DND-41 (cell line): ENCODE measurements at regions not wholly inside any gene's neighbourhood (a gene's known extent, or its start where the extent isn't known, plus 50 kb on each side); places are given as distances from the start of the nearest gene placed in this dataset.

ENCODE experiments used
- EZH2 ChIP-seq: IDR thresholded peaks from 3 replicates; pipeline ENCODE4 v1.6.1; 2012; ENCODE audit warnings: borderline replicate concordance, low read depth, mild to moderate bottlenecking, moderate library complexity, low read length, inconsistent platforms; ENCODE audit not compliant: severe bottlenecking
- TF ChIP-seq, protein P1 (sequence below): IDR thresholded peaks from 2 replicates; pipeline ENCODE4 v1.5.1; 2012; ENCODE audit warnings: borderline replicate concordance, low read length, moderate library complexity, mild to moderate bottlenecking; ENCODE audit not compliant: poor library complexity, severe bottlenecking; ENCODE audit errors: extremely low read depth

DNA sequence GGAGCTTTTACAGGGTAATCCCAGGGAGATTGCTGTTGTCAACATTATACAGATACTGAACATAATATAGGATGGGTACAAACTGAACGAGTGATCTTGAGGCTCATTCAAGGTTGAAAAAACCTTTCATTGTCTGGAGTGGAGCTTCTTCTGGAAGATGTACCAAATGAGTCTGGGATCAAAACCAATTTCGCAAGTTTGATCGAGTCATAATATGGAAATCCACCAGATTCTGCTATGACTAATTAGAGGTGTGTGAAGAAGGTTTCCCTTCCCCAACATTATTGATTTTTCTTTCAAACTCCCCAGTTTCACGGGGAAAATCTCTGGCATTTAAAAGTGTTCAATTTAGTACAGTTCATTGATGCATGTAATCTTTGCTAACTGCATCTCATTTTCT lies 324.1 kb downstream of the ZFHX3 start:
- TF ChIP-seq, protein P1, sequence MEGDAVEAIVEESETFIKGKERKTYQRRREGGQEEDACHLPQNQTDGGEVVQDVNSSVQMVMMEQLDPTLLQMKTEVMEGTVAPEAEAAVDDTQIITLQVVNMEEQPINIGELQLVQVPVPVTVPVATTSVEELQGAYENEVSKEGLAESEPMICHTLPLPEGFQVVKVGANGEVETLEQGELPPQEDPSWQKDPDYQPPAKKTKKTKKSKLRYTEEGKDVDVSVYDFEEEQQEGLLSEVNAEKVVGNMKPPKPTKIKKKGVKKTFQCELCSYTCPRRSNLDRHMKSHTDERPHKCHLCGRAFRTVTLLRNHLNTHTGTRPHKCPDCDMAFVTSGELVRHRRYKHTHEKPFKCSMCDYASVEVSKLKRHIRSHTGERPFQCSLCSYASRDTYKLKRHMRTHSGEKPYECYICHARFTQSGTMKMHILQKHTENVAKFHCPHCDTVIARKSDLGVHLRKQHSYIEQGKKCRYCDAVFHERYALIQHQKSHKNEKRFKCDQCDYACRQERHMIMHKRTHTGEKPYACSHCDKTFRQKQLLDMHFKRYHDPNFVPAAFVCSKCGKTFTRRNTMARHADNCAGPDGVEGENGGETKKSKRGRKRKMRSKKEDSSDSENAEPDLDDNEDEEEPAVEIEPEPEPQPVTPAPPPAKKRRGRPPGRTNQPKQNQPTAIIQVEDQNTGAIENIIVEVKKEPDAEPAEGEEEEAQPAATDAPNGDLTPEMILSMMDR: no peak
- no peak for TF ChIP-seq EZH2
